SK-N-SH treated with all-trans-retinoic acid at 6 μM for 48 hours (cell line): ENCODE measurements at regions not wholly inside any gene's neighbourhood (a gene's known extent, or its start where the extent isn't known, plus 50 kb on each side); places are given as distances from the start of the nearest gene placed in this dataset.

Experiments used
- ATAC-seq: fragments of 200-7000 bp; cut with Tn5 transposase; 3 replicates; pipeline ENCODE4 v1.9.1; 2020; ENCODE audit warnings: mild to moderate bottlenecking, moderate library complexity
- ARNTL ChIP-seq: fragments of 450-650 bp; formaldehyde crosslinking; IDR thresholded peaks from 2 replicates; pipeline ENCODE4 v1.5.0; 2020; ENCODE audit warnings: low read depth, mild to moderate bottlenecking, moderate library complexity, borderline replicate concordance
- BACH2 ChIP-seq: fragments of 250-450 bp; sonication (Bioruptor Pico); IDR thresholded peaks from 2 replicates; pipeline ENCODE4 v1.9.0; 2021; ENCODE audit warnings: mild to moderate bottlenecking, borderline replicate concordance
- CREB5 ChIP-seq: fragments of 250-450 bp; sonication (Bioruptor Pico); IDR thresholded peaks from 2 replicates; pipeline ENCODE4 v1.5.1; 2020; ENCODE audit warnings: low read depth, mild to moderate bottlenecking, moderate library complexity
- CSDC2 ChIP-seq: fragments of 250-450 bp; sonication (Bioruptor Pico); IDR thresholded peaks from 2 replicates; pipeline ENCODE4 v1.5.0; 2020; ENCODE audit warnings: mild to moderate bottlenecking, moderate library complexity
- CSRNP3 ChIP-seq: fragments of 250-450 bp; sonication (Bioruptor Pico); IDR thresholded peaks from 2 replicates; pipeline ENCODE4 v1.5.1; 2021; ENCODE audit warnings: mild to moderate bottlenecking, moderate library complexity
- ESRRG ChIP-seq: fragments of 250-450 bp; sonication (Bioruptor Pico); IDR thresholded peaks from 2 replicates; pipeline ENCODE4 v1.6.1; 2021; ENCODE audit warnings: mild to moderate bottlenecking
- GLIS3 ChIP-seq: fragments of 250-450 bp; sonication (Bioruptor Pico); IDR thresholded peaks from 2 replicates; pipeline ENCODE4 v1.5.0; 2020; ENCODE audit warnings: mild to moderate bottlenecking, moderate library complexity
- ISL1 ChIP-seq: fragments of 250-450 bp; sonication (Bioruptor Pico); IDR thresholded peaks from 2 replicates; pipeline ENCODE4 v2.1.2; 2022; ENCODE audit warnings: mild to moderate bottlenecking, moderate library complexity
- OSR1 ChIP-seq: fragments of 250-450 bp; sonication (Bioruptor Pico); IDR thresholded peaks from 2 replicates; pipeline ENCODE4 v1.8.0; 2022; ENCODE audit warnings: moderate library complexity, mild to moderate bottlenecking, inconsistent platforms
- PATZ1 ChIP-seq: fragments of 250-450 bp; sonication (Bioruptor Pico); IDR thresholded peaks from 2 replicates; pipeline ENCODE4 v1.8.0; 2020; ENCODE audit warnings: mild to moderate bottlenecking, moderate library complexity, borderline replicate concordance
- PPARA ChIP-seq: fragments of 250-450 bp; sonication (Bioruptor Pico); IDR thresholded peaks from 2 replicates; pipeline ENCODE4 v1.5.0; 2020; ENCODE audit warnings: mild to moderate bottlenecking, borderline replicate concordance
- RARB ChIP-seq: fragments of 250-450 bp; sonication (Bioruptor Pico); IDR thresholded peaks from 2 replicates; pipeline ENCODE4 v1.8.0; 2021; ENCODE audit warnings: mild to moderate bottlenecking, moderate library complexity
- SNAI2 ChIP-seq: fragments of 250-450 bp; sonication (Bioruptor Pico); IDR thresholded peaks from 2 replicates; pipeline ENCODE4 v1.5.0; 2020; ENCODE audit warnings: mild to moderate bottlenecking, moderate library complexity
- TCF4 ChIP-seq: fragments of 250-450 bp; sonication (Bioruptor Pico); IDR thresholded peaks from 2 replicates; pipeline ENCODE4 v1.8.0; 2021; ENCODE audit warnings: mild to moderate bottlenecking, moderate library complexity, borderline replicate concordance
- TSHZ2 ChIP-seq: fragments of 250-450 bp; sonication (Bioruptor Pico); IDR thresholded peaks from 2 replicates; pipeline ENCODE4 v1.5.0; 2020; ENCODE audit warnings: mild to moderate bottlenecking, moderate library complexity
- ZC3H10 ChIP-seq: fragments of 250-450 bp; sonication (Bioruptor Pico); IDR thresholded peaks from 2 replicates; pipeline ENCODE4 v1.5.1; 2021; ENCODE audit warnings: mild to moderate bottlenecking, moderate library complexity
- ZFP3 ChIP-seq: fragments of 250-450 bp; sonication (Bioruptor Pico); IDR thresholded peaks from 2 replicates; pipeline ENCODE4 v1.5.0; 2020; ENCODE audit warnings: mild to moderate bottlenecking, moderate library complexity
- ZFP30 ChIP-seq: fragments of 450-650 bp; formaldehyde crosslinking; IDR thresholded peaks from 2 replicates; pipeline ENCODE4 v1.5.0; 2022; ENCODE audit warnings: mild to moderate bottlenecking, moderate library complexity

- TF ChIP-seq ESRRG (CRISPR knock-in tag): no peak
- TF ChIP-seq CSRNP3 (CRISPR knock-in tag): no peak
- TF ChIP-seq RARB: no peak
- TF ChIP-seq OSR1 (CRISPR knock-in tag): no peak
- no peak for TF ChIP-seq PATZ1
- TF ChIP-seq CREB5 (CRISPR knock-in tag): no peak
- no peak for TF ChIP-seq ZFP3 (CRISPR knock-in tag)
- TF ChIP-seq ZC3H10: no peak
- TF ChIP-seq CSDC2 (CRISPR knock-in tag): no peak
- ATAC-seq: no peak
Measured at GRCh38 chrX:150254909-150255308, 108.2 kb upstream of the MAMLD1 start.

GRCh38 chrX:150255441-150256296 is 107.4 kb upstream of the MAMLD1 start:
- no peak for ATAC-seq
- no peak for TF ChIP-seq ZC3H10
- TF ChIP-seq ISL1 (CRISPR knock-in tag): no peak
- no peak for TF ChIP-seq CSDC2 (CRISPR knock-in tag)
- TF ChIP-seq ARNTL (CRISPR knock-in tag): no peak
- no peak for TF ChIP-seq BACH2 (CRISPR knock-in tag)
- no peak for TF ChIP-seq CSRNP3 (CRISPR knock-in tag)
- TF ChIP-seq ZFP30 (CRISPR knock-in tag): no peak
- TF ChIP-seq TSHZ2 (CRISPR knock-in tag): no peak
- no peak for TF ChIP-seq ESRRG (CRISPR knock-in tag)
- no peak for TF ChIP-seq SNAI2 (CRISPR knock-in tag)
- TF ChIP-seq OSR1 (CRISPR knock-in tag): no peak

- ATAC-seq: no peak
- TF ChIP-seq TCF4 (no peak), GLIS3 (CRISPR knock-in tag) (no peak), ISL1 (CRISPR knock-in tag) (no peak), PPARA (no peak), BACH2 (CRISPR knock-in tag) (no peak)
Measured at GRCh38 chrX:150256297-150256650, 106.8 kb upstream of the MAMLD1 start.
